ENCODE measurements at regions not wholly inside any gene's neighbourhood (a gene's known extent, or its start where the extent isn't known, plus 50 kb on each side); places are given as distances from the start of the nearest gene placed in this dataset.
"Not testable (repeated sequence)": the region's sequence is repeated elsewhere in the genome, so short reads cannot be mapped to it uniquely, and the experiment has no call there.

- no peak for TF ChIP-seq CTCF (IDR thresholded peaks at IDR 0.05; ENCODE audit: borderline replicate concordance, control extremely low read depth, extremely low read depth, insufficient read depth, missing control alignments)
- in situ Hi-C loops (cut with MboI; ENCODE audit: low sequenced_read_pairs, unreplicated experiment): no loop called here
Measured at GRCh38 chr1:238608144-238608543, 717.4 kb upstream of the ZP4 start.

GRCh38 chr1:238606896-238607295 is 716.2 kb upstream of the ZP4 start:
- no peak for DNase-seq (ENCODE audit: low spot score)
- in situ Hi-C loops (cut with MboI; ENCODE audit: low sequenced_read_pairs, unreplicated experiment): no loop called here
- TF ChIP-seq CTCF (IDR thresholded peaks at IDR 0.05; ENCODE audit: borderline replicate concordance, control extremely low read depth, extremely low read depth, insufficient read depth, missing control alignments): no peak

More at GRCh38 chr1:238608144-238608543, 717.4 kb upstream of the ZP4 start:
- no peak for DNase-seq (ENCODE audit: low spot score)

- no peak for DNase-seq (ENCODE audit: low spot score)
- in situ Hi-C loops (cut with MboI; ENCODE audit: low sequenced_read_pairs, unreplicated experiment): no loop called here
- TF ChIP-seq CTCF (IDR thresholded peaks at IDR 0.05; ENCODE audit: borderline replicate concordance, control extremely low read depth, extremely low read depth, insufficient read depth, missing control alignments): no peak
Measured at GRCh38 chr1:238606457-238606856, 715.7 kb upstream of the ZP4 start.

GRCh38 chr1:238604357-238604756 is 713.6 kb upstream of the ZP4 start:
- TF ChIP-seq CTCF (IDR thresholded peaks at IDR 0.05; ENCODE audit: borderline replicate concordance, control extremely low read depth, extremely low read depth, insufficient read depth, missing control alignments): no peak
- in situ Hi-C loops (cut with MboI; ENCODE audit: low sequenced_read_pairs, unreplicated experiment): no loop called here
- DNase-seq (ENCODE audit: low spot score): no peak

GRCh38 chr1:238601604-238602003 is 710.9 kb upstream of the ZP4 start:
- in situ Hi-C loops (cut with MboI; ENCODE audit: low sequenced_read_pairs, unreplicated experiment); DNase-seq (ENCODE audit: low spot score): not testable (repeated sequence)

GRCh38 chr1:238596703-238597102 is 706.0 kb upstream of the ZP4 start:
- in situ Hi-C loops (cut with MboI; ENCODE audit: low sequenced_read_pairs, unreplicated experiment): no loop called here
- no peak for DNase-seq (ENCODE audit: low spot score)
- TF ChIP-seq CTCF (IDR thresholded peaks at IDR 0.05; ENCODE audit: borderline replicate concordance, control extremely low read depth, extremely low read depth, insufficient read depth, missing control alignments): no peak

GRCh38 chr1:238592621-238593020 is 701.9 kb upstream of the ZP4 start:
- no peak for TF ChIP-seq CTCF (IDR thresholded peaks at IDR 0.05; ENCODE audit: borderline replicate concordance, control extremely low read depth, extremely low read depth, insufficient read depth, missing control alignments)
- in situ Hi-C loops (cut with MboI; ENCODE audit: low sequenced_read_pairs, unreplicated experiment): no loop called here

More at GRCh38 chr1:238592621-238593020, 701.9 kb upstream of the ZP4 start:
- DNase-seq (ENCODE audit: low spot score): no peak

Measured in GM13976 (cell line).